IMR-90 (cell line): ENCODE measurements at regions not wholly inside any gene's neighbourhood (a gene's known extent, or its start where the extent isn't known, plus 50 kb on each side); places are given as distances from the start of the nearest gene placed in this dataset.

Source experiments
- ATAC-seq: fragments of 200-7000 bp; cut with Tn5 transposase; 2 replicates; pipeline ENCODE4 v1.9.1; 2020; ENCODE audit warnings: low read depth, mild to moderate bottlenecking, moderate library complexity
- BruUV-seq: library from RNA; stranded (reverse); fragments of 400-500 nt; replicated peaks from 2 replicates; lab custom pipeline; 2021; lab: Mats Ljungman, UMichigan
- CTCF ChIA-PET: fragments of 300-600 bp; formaldehyde crosslinking; extraction: SDS; loops from one replicate; lab custom pipeline; 2021; ENCODE audit warnings: antibody characterized with exemption; lab: Yijun Ruan, JAX
- POLR2A ChIA-PET: fragments of 300-600 bp; sonication (Branson Sonifier 250); formaldehyde crosslinking; loops from one replicate; lab custom pipeline; 2022; ENCODE audit warnings: antibody characterized with exemption; ENCODE audit not compliant: unreplicated experiment; lab: Charles Lee
- DNase-seq: peaks from one replicate; pipeline ENCODE4 v3.0.0; 2013
- H2AFZ ChIP-seq: replicated peaks from 2 replicates; pipeline ENCODE3; 2013; ENCODE audit warnings: low read length, mild to moderate bottlenecking; ENCODE audit not compliant: poor library complexity
- H2AK5ac ChIP-seq: 2 replicates; pipeline ENCODE4 v1.6.1; 2013; ENCODE audit warnings: low read depth, low read length, inconsistent platforms
- H2AK9ac ChIP-seq: replicated peaks from 2 replicates; pipeline ENCODE3; 2013; ENCODE audit warnings: mild to moderate bottlenecking, low read depth, low read length, moderate library complexity; ENCODE audit not compliant: poor library complexity
- H2BK120ac ChIP-seq: 2 replicates; pipeline ENCODE4 v1.6.1; 2013; ENCODE audit warnings: low read depth, low read length, inconsistent platforms
- H2BK15ac ChIP-seq: 3 replicates; pipeline ENCODE4 v1.6.1; 2013; ENCODE audit warnings: low read depth, low read length, inconsistent platforms
- H2BK20ac ChIP-seq: 2 replicates; pipeline ENCODE4 v1.6.1; 2013; ENCODE audit warnings: low read depth, mild to moderate bottlenecking, inconsistent platforms, low read length, moderate library complexity
- H2BK5ac ChIP-seq: 2 replicates; pipeline ENCODE4 v1.6.1; 2013; ENCODE audit warnings: mild to moderate bottlenecking, low read depth, low read length, inconsistent platforms; ENCODE audit not compliant: poor library complexity, severe bottlenecking
- H3K14ac ChIP-seq: replicated peaks from 2 replicates; pipeline ENCODE4 v1.6.1; 2013; ENCODE audit warnings: low read depth, low read length, inconsistent platforms
- H3K18ac ChIP-seq: 2 replicates; pipeline ENCODE4 v1.6.1; 2013; ENCODE audit warnings: low read depth, low read length, control low read depth
- H3K23ac ChIP-seq: 2 replicates; pipeline ENCODE4 v1.6.1; 2013; ENCODE audit warnings: low read depth, low read length, inconsistent platforms
- H3K27ac ChIP-seq: 2 replicates; pipeline ENCODE4 v1.5.1; 2013; ENCODE audit warnings: mild to moderate bottlenecking, control low read depth, low read length; ENCODE audit not compliant: insufficient read depth
- H3K27me3 ChIP-seq: 2 replicates; pipeline ENCODE4 v1.6.1; 2013; ENCODE audit warnings: low read length; ENCODE audit not compliant: control insufficient read depth, insufficient read depth
- H3K36me3 ChIP-seq: 2 replicates; pipeline ENCODE4 v1.6.1; 2013; ENCODE audit warnings: low read length, mixed read lengths; ENCODE audit not compliant: control insufficient read depth, insufficient read depth
- H3K4ac ChIP-seq: 2 replicates; pipeline ENCODE4 v1.6.1; 2013; ENCODE audit warnings: low read depth, low read length, inconsistent platforms
- H3K4me1 ChIP-seq: 2 replicates; pipeline ENCODE4 v1.6.1; 2013; ENCODE audit warnings: low read length, mixed read lengths; ENCODE audit not compliant: control insufficient read depth, insufficient read depth
- H3K4me2 ChIP-seq: 2 replicates; pipeline ENCODE4 v1.6.1; 2013; ENCODE audit warnings: low read depth, mild to moderate bottlenecking, control low read depth, low read length, moderate library complexity
- H3K4me3 ChIP-seq: 2 replicates; pipeline ENCODE4 v1.5.1; 2013; ENCODE audit warnings: low read depth, mild to moderate bottlenecking, control low read depth, low read length, moderate library complexity; ENCODE audit not compliant: insufficient read depth
- H3K56ac ChIP-seq: 2 replicates; pipeline ENCODE4 v1.6.1; 2013; ENCODE audit warnings: low read length, inconsistent platforms; ENCODE audit not compliant: insufficient read depth; ENCODE audit errors: extremely low read depth
- H3K79me1 ChIP-seq, 2 experiments: 2 replicates each; pipeline ENCODE4 v1.6.1; 2013; ENCODE audit warnings: low read length in 2 of 2, inconsistent platforms in 1 of 2, low read depth in 1 of 2
- H3K9ac ChIP-seq: 2 replicates; pipeline ENCODE4 v1.6.1; 2013; ENCODE audit warnings: low read depth, low read length, control low read depth
- H3K9me1 ChIP-seq: 2 replicates; pipeline ENCODE4 v1.6.1; 2013; ENCODE audit warnings: low read length, inconsistent platforms; ENCODE audit not compliant: insufficient read depth
- H3K9me3 ChIP-seq: 2 replicates; pipeline ENCODE4 v1.6.1; 2013; ENCODE audit warnings: low read length; ENCODE audit not compliant: control insufficient read depth, insufficient read depth
- H4K20me1 ChIP-seq: 2 replicates; pipeline ENCODE4 v1.6.1; 2013; ENCODE audit warnings: low read length, inconsistent platforms; ENCODE audit not compliant: insufficient read depth
- H4K5ac ChIP-seq: 2 replicates; pipeline ENCODE4 v1.6.1; 2013; ENCODE audit warnings: mild to moderate bottlenecking, low read depth, low read length, control low read depth
- H4K8ac ChIP-seq, 2 experiments: 2 replicates each; pipeline ENCODE4 v1.6.1; 2013; ENCODE audit warnings: low read depth in 2 of 2, low read length in 2 of 2, control low read depth in 1 of 2, inconsistent platforms in 1 of 2
- H4K91ac ChIP-seq: 2 replicates; pipeline ENCODE4 v1.6.1; 2013; ENCODE audit warnings: low read depth, low read length, inconsistent platforms; ENCODE audit not compliant: insufficient read depth
- CHD1 ChIP-seq: IDR thresholded peaks from 2 replicates; pipeline ENCODE4 v1.6.1; 2012; ENCODE audit warnings: low read depth, low read length, improper control_type of control experiment
- ELK1 ChIP-seq: fragments of 150-350 bp; IDR thresholded peaks from 2 replicates; pipeline ENCODE4 v1.6.1; 2016; ENCODE audit warnings: low read depth, mild to moderate bottlenecking, low read length, moderate library complexity, borderline replicate concordance
- FOS ChIP-seq: fragments of 150-350 bp; IDR thresholded peaks from 2 replicates; pipeline ENCODE4 v1.6.1; 2016; ENCODE audit warnings: low read depth, low read length
- MAFK ChIP-seq: IDR thresholded peaks from 2 replicates; pipeline ENCODE4 v1.6.1; 2012; ENCODE audit warnings: low read depth, low read length, improper control_type of control experiment
- NFE2L2 ChIP-seq: fragments of 150-350 bp; IDR thresholded peaks from 2 replicates; pipeline ENCODE4 v1.6.1; 2016; ENCODE audit warnings: low read depth, mild to moderate bottlenecking, low read length
- POLR2A ChIP-seq: IDR thresholded peaks from 2 replicates; pipeline ENCODE4 v1.6.1; 2012; ENCODE audit warnings: mild to moderate bottlenecking, low read depth, low read length
- RAD21 ChIP-seq: IDR thresholded peaks from 2 replicates; pipeline ENCODE4 v1.6.1; 2012; ENCODE audit warnings: low read length, improper control_type of control experiment
- RCOR1 ChIP-seq: IDR thresholded peaks from 2 replicates; pipeline ENCODE4 v1.6.1; 2012; ENCODE audit warnings: mild to moderate bottlenecking, low read length, improper control_type of control experiment; ENCODE audit not compliant: insufficient replicate concordance
- RFX5 ChIP-seq: IDR thresholded peaks from 2 replicates; pipeline ENCODE4 v1.8.0; 2012; ENCODE audit warnings: low read depth, mild to moderate bottlenecking, low read length, moderate library complexity
- SMC3 ChIP-seq: fragments of 150-350 bp; IDR thresholded peaks from 2 replicates; pipeline ENCODE4 v1.6.1; 2016; ENCODE audit warnings: low read depth, mild to moderate bottlenecking, antibody characterized with exemption, low read length, moderate library complexity
- USF2 ChIP-seq: fragments of 150-350 bp; IDR thresholded peaks from 2 replicates; pipeline ENCODE4 v1.6.1; 2017; ENCODE audit warnings: mild to moderate bottlenecking, antibody characterized with exemption, low read length, low read depth
- WGBS, 2 experiments: methylation state at CpG; one replicate each; pipeline versions ENCODE4 v1.1.5 to v1.1.7; 2013; ENCODE audit warnings: missing lambda C conversion rate in 2 of 2; ENCODE audit not compliant: insufficient read length in 1 of 2; ENCODE audit errors: extremely low coverage in 2 of 2; 5-methylcytosine and 5-hydroxymethylcytosine counted together
- dilution Hi-C: fragments of 300-500 bp; cut with HindIII; formaldehyde crosslinking; loops from one replicate; pipeline ENCODE4 v1.14.3; 2018; ENCODE audit warnings: low sequenced_read_pairs; ENCODE audit not compliant: unreplicated experiment
- in situ Hi-C: fragments of 300-500 bp; cut with MboI; formaldehyde crosslinking; loops from 3 replicates; pipeline ENCODE4 v1.14.3; 2019; ENCODE audit warnings: low sequenced_read_pairs, inconsistent platforms, mixed read lengths
- intact Hi-C: fragments of 100-400 bp; cut with micrococcal nuclease; formaldehyde crosslinking; loops from 2 replicates; pipeline ENCODE4 v1.10.0; 2022

GRCh38 chr6:16043171-16044135 lies 85.4 kb upstream of the MYLIP start (continued):
- no peak for TF ChIP-seq ELK1

GRCh38 chr6:16042751-16043150 lies 86.1 kb upstream of the MYLIP start:
- no peak overlapping the region for H3K56ac ChIP-seq
- no peak overlapping the region for H2AFZ ChIP-seq
- H4K5ac ChIP-seq: no peak overlapping the region
- DNase-seq: no peak
- no peak overlapping the region for H2AK9ac ChIP-seq
- H4K20me1 ChIP-seq: no peaks in the 10 kb centered on the region
- H3K27me3 ChIP-seq: no peaks in the 10 kb centered on the region
- dilution Hi-C loops: no loop called here
- no peak overlapping the region for H3K9ac ChIP-seq
- H3K4me3 ChIP-seq: no peak overlapping the region
- H3K4me2 ChIP-seq: no peak overlapping the region
- H3K9me3 ChIP-seq: no peaks in the 10 kb centered on the region
- POLR2A ChIA-PET: no interaction called here
- ATAC-seq: no peak
- H4K91ac ChIP-seq: no peak overlapping the region
- BruUV-seq: no TSS peak
- no peak overlapping the region for H3K27ac ChIP-seq
- no peak overlapping the region for H2BK20ac ChIP-seq
- H4K8ac ChIP-seq: no peak overlapping the region
- CTCF ChIA-PET: no interaction called here
- no peaks in the 10 kb centered on the region for H3K79me1 ChIP-seq
- WGBS, 2 experiments: no CpG with 5 or more reads among the region's 3 CpGs
- no peak overlapping the region for H2BK5ac ChIP-seq
- H3K14ac ChIP-seq: no peak overlapping the region
- H3K9me1 ChIP-seq: no peaks in the 10 kb centered on the region
- H3K4ac ChIP-seq: no peak overlapping the region
- intact Hi-C loops: no loop called here
- TF ChIP-seq NFE2L2: no peak
- no peak for TF ChIP-seq CHD1
- no peak for TF ChIP-seq MAFK
- no peak for TF ChIP-seq RFX5
- no peak for TF ChIP-seq FOS
- TF ChIP-seq USF2: no peak
- no peak for TF ChIP-seq POLR2A
- no peak for TF ChIP-seq SMC3
- no peak for TF ChIP-seq RAD21
- TF ChIP-seq RCOR1: no peak
- no peak for TF ChIP-seq ELK1
- no peak overlapping the region for H2AK5ac ChIP-seq
- H2BK15ac ChIP-seq: no peak overlapping the region
- in situ Hi-C loops: no loop called here
- H3K4me1 ChIP-seq: no peaks in the 10 kb centered on the region
- no peak overlapping the region for H2BK120ac ChIP-seq
- H3K18ac ChIP-seq: no peak overlapping the region
- no peaks in the 10 kb centered on the region for H3K36me3 ChIP-seq
- no peak overlapping the region for H3K23ac ChIP-seq
